ENCODE measurements at regions not wholly inside any gene's neighbourhood (a gene's known extent, or its start where the extent isn't known, plus 50 kb on each side); places are given as distances from the start of the nearest gene placed in this dataset.

GRCh38 chr4:147039976-147040575 is 94.4 kb upstream of the TTC29 start:
- CTCF ChIA-PET, result interaction anchor here (0.8 to 1.7 kb wide), 6 partner anchors 10 to 57 kb away, joined by 3 to 5 read pairs (median 3); no protein-coding TSS in a partner anchor
- TF ChIP-seq, protein P1, sequence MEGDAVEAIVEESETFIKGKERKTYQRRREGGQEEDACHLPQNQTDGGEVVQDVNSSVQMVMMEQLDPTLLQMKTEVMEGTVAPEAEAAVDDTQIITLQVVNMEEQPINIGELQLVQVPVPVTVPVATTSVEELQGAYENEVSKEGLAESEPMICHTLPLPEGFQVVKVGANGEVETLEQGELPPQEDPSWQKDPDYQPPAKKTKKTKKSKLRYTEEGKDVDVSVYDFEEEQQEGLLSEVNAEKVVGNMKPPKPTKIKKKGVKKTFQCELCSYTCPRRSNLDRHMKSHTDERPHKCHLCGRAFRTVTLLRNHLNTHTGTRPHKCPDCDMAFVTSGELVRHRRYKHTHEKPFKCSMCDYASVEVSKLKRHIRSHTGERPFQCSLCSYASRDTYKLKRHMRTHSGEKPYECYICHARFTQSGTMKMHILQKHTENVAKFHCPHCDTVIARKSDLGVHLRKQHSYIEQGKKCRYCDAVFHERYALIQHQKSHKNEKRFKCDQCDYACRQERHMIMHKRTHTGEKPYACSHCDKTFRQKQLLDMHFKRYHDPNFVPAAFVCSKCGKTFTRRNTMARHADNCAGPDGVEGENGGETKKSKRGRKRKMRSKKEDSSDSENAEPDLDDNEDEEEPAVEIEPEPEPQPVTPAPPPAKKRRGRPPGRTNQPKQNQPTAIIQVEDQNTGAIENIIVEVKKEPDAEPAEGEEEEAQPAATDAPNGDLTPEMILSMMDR (IDR thresholded peaks at IDR 0.05; ENCODE audit: insufficient read depth, low read depth, low read length), result no peak
- Histone ChIP-seq H3K36me3 (ENCODE audit: control insufficient read depth, insufficient read depth, low read length) (no peaks in the 10 kb centered on the region), H3K4me3 (ENCODE audit: low read depth, low read length) (no peak overlapping the region), H3K27me3 (ENCODE audit: control insufficient read depth, insufficient read depth, low read length) (no peaks in the 10 kb centered on the region; the same call in 1 of the 2 replicates)
- POLR2A ChIA-PET, result interaction anchor here (0.6 kb wide), 1 partner anchor 114 kb away, joined by 3 read pairs; no protein-coding TSS in a partner anchor
- DNase-seq (ENCODE audit: low read depth), result no peak

DNA sequence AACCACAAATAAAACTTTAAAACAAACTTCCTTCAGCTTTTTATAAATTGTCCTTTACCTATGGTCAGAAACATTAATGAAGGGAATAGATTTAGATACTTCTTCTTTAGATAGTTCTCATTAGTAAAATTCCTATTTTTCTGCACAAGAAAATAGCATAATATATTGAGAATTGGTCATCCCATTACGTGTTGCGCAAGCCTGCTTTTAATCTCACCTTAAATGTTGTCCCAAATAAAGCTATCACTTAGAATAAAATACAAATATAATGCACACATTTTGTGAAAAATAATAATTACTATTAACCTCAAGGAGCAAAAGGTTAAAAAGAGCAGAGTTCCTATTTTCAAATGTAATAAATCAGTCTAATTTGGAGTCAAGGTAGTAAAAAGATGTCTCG is 95.2 kb upstream of the TTC29 start:
- TF ChIP-seq, protein P1 (IDR thresholded peaks at IDR 0.05; ENCODE audit: insufficient read depth, low read depth, low read length), result no peak
- DNase-seq (ENCODE audit: low read depth), result no peak
- CTCF ChIA-PET, result interaction anchor here (0.8 to 1.3 kb wide), 4 partner anchors 12 to 56 kb away, joined by 3 to 4 read pairs (median 4); no protein-coding TSS in a partner anchor
- Histone ChIP-seq H3K36me3 (ENCODE audit: control insufficient read depth, insufficient read depth, low read length) (no peaks in the 10 kb centered on the region), H3K27me3 (ENCODE audit: control insufficient read depth, insufficient read depth, low read length) (no peaks in the 10 kb centered on the region; the same call in 1 of the 2 replicates), H3K4me3 (ENCODE audit: low read depth, low read length) (no peak overlapping the region)
- POLR2A ChIA-PET, result no interaction called here

DNA sequence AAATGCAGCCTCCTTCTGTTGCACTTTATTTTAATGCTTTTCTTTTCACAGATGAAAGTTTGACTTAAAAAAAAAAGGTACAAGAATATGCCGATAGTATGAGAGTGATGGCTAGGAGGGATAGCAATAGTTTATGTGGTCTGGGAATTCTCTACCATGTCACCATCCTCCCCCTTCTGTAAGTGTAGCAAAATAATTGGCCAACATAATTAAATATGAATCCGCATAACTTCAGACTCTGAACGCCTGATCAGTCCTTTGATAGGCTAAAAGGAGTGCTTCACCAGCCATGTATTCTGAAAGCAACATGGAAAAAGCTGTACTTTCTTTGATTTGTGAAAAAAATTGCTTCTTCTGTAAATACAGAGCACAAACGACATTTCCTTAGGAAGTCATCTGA is 95.7 kb upstream of the TTC29 start:
- POLR2A ChIA-PET, result no interaction called here
- TF ChIP-seq, protein P1 (IDR thresholded peaks at IDR 0.05; ENCODE audit: insufficient read depth, low read depth, low read length), result no peak
- CTCF ChIA-PET, result interaction anchor here (1.3 kb wide), 1 partner anchor 55 kb away, joined by 4 read pairs; no protein-coding TSS in a partner anchor
- Histone ChIP-seq H3K36me3 (ENCODE audit: control insufficient read depth, insufficient read depth, low read length) (no peaks in the 10 kb centered on the region), H3K4me3 (ENCODE audit: low read depth, low read length) (no peak overlapping the region), H3K27me3 (ENCODE audit: control insufficient read depth, insufficient read depth, low read length) (no peaks in the 10 kb centered on the region; the same call in 1 of the 2 replicates)
- DNase-seq (ENCODE audit: low read depth), result no peak

DNA sequence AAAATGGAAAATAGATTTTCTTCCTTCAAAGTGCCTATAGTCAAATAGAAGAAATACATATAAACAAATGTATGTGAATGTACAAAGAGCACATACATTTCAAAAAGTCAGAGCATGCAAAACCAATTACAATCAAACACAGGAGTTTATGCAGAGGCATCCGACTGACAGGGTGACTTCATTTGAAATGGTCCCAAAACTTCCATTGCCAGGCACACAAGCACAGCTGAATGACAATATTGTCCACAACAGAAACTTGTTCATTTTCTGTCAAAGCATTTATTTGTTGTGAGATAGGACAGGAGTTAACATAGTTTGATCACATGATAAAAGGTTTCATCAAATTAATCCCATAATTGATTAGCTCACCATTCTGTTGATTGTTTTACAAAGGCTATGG is 96.4 kb upstream of the TTC29 start:
- CTCF ChIA-PET, result interaction anchor here (1.3 kb wide), 1 partner anchor 55 kb away, joined by 4 read pairs; no protein-coding TSS in a partner anchor
- Histone ChIP-seq H3K4me3 (ENCODE audit: low read depth, low read length) (no peak overlapping the region), H3K27me3 (ENCODE audit: control insufficient read depth, insufficient read depth, low read length) (no peaks in the 10 kb centered on the region; the same call in 1 of the 2 replicates), H3K36me3 (ENCODE audit: control insufficient read depth, insufficient read depth, low read length) (no peaks in the 10 kb centered on the region)
- TF ChIP-seq, protein P1 (IDR thresholded peaks at IDR 0.05; ENCODE audit: insufficient read depth, low read depth, low read length), result no peak
- POLR2A ChIA-PET, result no interaction called here
- no peak for DNase-seq (ENCODE audit: low read depth)

DNA sequence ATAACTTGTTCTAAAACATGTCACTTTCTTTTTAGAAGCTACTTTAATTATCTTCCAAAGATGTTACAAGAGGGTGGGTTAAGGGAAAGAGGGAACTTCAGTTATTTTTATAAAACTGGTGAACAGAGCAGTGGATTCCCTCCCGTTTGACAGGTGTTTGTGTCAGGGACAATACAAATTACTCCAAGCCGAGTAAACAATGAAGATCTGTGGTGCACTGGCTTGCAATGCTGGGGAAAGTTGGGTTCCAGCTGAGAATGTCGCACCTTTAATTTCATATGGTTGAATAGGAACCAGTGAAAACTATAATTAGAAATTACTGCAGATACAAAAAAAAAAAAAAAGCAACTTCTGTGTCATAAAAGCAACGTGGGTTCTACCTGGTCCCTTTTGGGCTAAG is 98.6 kb upstream of the TTC29 start:
- DNase-seq (ENCODE audit: low read depth), result no peak
- Histone ChIP-seq H3K27me3 (ENCODE audit: control insufficient read depth, insufficient read depth, low read length) (no peaks in the 10 kb centered on the region; the same call in 1 of the 2 replicates), H3K36me3 (ENCODE audit: control insufficient read depth, insufficient read depth, low read length) (no peaks in the 10 kb centered on the region), H3K4me3 (ENCODE audit: low read depth, low read length) (no peak overlapping the region)
- ChIA-PET CTCF (interaction anchor here (1.1 to 1.2 kb wide), 2 partner anchors 10 to 24 kb away, joined by 3 read pairs; no protein-coding TSS in a partner anchor), POLR2A (no interaction called here)
- TF ChIP-seq, protein P1 (IDR thresholded peaks at IDR 0.05; ENCODE audit: insufficient read depth, low read depth, low read length), result no peak

All from BJ (cell line).